ENCODE measurements at regions not wholly inside any gene's neighbourhood (a gene's known extent, or its start where the extent isn't known, plus 50 kb on each side); places are given as distances from the start of the nearest gene placed in this dataset.

DNA sequence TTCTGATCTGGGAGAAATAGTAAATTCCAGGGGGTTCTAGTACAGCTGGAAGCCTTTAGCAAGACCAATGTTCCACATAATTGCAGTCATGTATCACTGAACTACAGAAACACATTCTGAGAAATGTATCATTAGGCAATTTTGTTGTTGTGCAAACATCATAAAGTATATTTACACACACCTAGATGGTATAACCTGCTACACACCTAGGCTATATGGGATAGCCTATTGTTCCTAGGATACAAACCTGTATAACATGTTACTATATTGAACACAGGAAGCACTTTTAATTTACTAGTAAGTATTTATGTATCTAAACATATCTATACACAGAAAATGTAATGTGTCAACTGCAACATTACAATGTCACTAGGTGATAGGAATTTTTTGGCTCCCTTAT, 525.9 kb upstream of the NRSN1 start:
- POLR2A ChIA-PET: no interaction called here
- CTCF ChIA-PET: no interaction called here
- Mint-ChIP-seq H3K4me1 (no peaks in the 10 kb centered on the region), H3K27me3 (ENCODE audit: low read depth) (no peaks in the 10 kb centered on the region; the same call in 1 of the 2 replicates), H3K36me3 (peaks cover 7% of the 10 kb centered on the region), H3K9me3 (peaks cover 15% of the 10 kb centered on the region), H3K27ac (no peak overlapping the region), H3K4me3 (no peak overlapping the region)
- DNase-seq (ENCODE audit: low spot score) (no peak), ATAC-seq (no peak)
- TF ChIP-seq CBFB (CRISPR knock-in tag; IDR thresholded peaks at IDR 0.05; ENCODE audit: low read depth) (no peak), ETV6 (CRISPR knock-in tag; IDR thresholded peaks at IDR 0.05) (no peak), TP53 (CRISPR knock-in tag; IDR thresholded peaks at IDR 0.05) (no peak), HMGA2 (CRISPR knock-in tag; IDR thresholded peaks at IDR 0.05) (no peak), GRHL2 (CRISPR knock-in tag; IDR thresholded peaks at IDR 0.05; ENCODE audit: insufficient replicate concordance, severe bottlenecking) (no peak), FOXP1 (CRISPR knock-in tag; IDR thresholded peaks at IDR 0.05; ENCODE audit: borderline replicate concordance) (no peak), JUN (CRISPR knock-in tag; IDR thresholded peaks at IDR 0.05) (no peak), ZBTB21 (CRISPR knock-in tag; IDR thresholded peaks at IDR 0.05; ENCODE audit: borderline replicate concordance) (no peak), ZNF317 (CRISPR knock-in tag; IDR thresholded peaks at IDR 0.05; ENCODE audit: borderline replicate concordance, low read depth) (no peak), RELA (CRISPR knock-in tag; IDR thresholded peaks at IDR 0.05; ENCODE audit: borderline replicate concordance) (no peak), ZNF121 (CRISPR knock-in tag; IDR thresholded peaks at IDR 0.05) (no peak), KAT7 (CRISPR knock-in tag; IDR thresholded peaks at IDR 0.05; ENCODE audit: borderline replicate concordance) (no peak)
- TF ChIP-seq, protein P1, sequence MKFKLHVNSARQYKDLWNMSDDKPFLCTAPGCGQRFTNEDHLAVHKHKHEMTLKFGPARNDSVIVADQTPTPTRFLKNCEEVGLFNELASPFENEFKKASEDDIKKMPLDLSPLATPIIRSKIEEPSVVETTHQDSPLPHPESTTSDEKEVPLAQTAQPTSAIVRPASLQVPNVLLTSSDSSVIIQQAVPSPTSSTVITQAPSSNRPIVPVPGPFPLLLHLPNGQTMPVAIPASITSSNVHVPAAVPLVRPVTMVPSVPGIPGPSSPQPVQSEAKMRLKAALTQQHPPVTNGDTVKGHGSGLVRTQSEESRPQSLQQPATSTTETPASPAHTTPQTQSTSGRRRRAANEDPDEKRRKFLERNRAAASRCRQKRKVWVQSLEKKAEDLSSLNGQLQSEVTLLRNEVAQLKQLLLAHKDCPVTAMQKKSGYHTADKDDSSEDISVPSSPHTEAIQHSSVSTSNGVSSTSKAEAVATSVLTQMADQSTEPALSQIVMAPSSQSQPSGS (CRISPR knock-in tag; IDR thresholded peaks at IDR 0.05; ENCODE audit: borderline replicate concordance, low read depth): no peak
- TF ChIP-seq, protein P2, sequence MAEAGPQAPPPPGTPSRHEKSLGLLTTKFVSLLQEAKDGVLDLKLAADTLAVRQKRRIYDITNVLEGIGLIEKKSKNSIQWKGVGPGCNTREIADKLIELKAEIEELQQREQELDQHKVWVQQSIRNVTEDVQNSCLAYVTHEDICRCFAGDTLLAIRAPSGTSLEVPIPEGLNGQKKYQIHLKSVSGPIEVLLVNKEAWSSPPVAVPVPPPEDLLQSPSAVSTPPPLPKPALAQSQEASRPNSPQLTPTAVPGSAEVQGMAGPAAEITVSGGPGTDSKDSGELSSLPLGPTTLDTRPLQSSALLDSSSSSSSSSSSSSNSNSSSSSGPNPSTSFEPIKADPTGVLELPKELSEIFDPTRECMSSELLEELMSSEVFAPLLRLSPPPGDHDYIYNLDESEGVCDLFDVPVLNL (CRISPR knock-in tag; IDR thresholded peaks at IDR 0.05; ENCODE audit: borderline replicate concordance, low read depth): no peak
- TF ChIP-seq, protein P3, sequence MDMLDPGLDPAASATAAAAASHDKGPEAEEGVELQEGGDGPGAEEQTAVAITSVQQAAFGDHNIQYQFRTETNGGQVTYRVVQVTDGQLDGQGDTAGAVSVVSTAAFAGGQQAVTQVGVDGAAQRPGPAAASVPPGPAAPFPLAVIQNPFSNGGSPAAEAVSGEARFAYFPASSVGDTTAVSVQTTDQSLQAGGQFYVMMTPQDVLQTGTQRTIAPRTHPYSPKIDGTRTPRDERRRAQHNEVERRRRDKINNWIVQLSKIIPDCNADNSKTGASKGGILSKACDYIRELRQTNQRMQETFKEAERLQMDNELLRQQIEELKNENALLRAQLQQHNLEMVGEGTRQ (CRISPR knock-in tag; IDR thresholded peaks at IDR 0.05): no peak
- TF ChIP-seq, protein P4, sequence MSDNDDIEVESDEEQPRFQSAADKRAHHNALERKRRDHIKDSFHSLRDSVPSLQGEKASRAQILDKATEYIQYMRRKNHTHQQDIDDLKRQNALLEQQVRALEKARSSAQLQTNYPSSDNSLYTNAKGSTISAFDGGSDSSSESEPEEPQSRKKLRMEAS (CRISPR knock-in tag; IDR thresholded peaks at IDR 0.05): no peak
- TF ChIP-seq, protein P5, sequence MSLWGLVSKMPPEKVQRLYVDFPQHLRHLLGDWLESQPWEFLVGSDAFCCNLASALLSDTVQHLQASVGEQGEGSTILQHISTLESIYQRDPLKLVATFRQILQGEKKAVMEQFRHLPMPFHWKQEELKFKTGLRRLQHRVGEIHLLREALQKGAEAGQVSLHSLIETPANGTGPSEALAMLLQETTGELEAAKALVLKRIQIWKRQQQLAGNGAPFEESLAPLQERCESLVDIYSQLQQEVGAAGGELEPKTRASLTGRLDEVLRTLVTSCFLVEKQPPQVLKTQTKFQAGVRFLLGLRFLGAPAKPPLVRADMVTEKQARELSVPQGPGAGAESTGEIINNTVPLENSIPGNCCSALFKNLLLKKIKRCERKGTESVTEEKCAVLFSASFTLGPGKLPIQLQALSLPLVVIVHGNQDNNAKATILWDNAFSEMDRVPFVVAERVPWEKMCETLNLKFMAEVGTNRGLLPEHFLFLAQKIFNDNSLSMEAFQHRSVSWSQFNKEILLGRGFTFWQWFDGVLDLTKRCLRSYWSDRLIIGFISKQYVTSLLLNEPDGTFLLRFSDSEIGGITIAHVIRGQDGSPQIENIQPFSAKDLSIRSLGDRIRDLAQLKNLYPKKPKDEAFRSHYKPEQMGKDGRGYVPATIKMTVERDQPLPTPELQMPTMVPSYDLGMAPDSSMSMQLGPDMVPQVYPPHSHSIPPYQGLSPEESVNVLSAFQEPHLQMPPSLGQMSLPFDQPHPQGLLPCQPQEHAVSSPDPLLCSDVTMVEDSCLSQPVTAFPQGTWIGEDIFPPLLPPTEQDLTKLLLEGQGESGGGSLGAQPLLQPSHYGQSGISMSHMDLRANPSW (CRISPR knock-in tag; conservative IDR thresholded peaks at IDR 0.05; ENCODE audit: low read depth): no peak
- TF ChIP-seq, protein P6, sequence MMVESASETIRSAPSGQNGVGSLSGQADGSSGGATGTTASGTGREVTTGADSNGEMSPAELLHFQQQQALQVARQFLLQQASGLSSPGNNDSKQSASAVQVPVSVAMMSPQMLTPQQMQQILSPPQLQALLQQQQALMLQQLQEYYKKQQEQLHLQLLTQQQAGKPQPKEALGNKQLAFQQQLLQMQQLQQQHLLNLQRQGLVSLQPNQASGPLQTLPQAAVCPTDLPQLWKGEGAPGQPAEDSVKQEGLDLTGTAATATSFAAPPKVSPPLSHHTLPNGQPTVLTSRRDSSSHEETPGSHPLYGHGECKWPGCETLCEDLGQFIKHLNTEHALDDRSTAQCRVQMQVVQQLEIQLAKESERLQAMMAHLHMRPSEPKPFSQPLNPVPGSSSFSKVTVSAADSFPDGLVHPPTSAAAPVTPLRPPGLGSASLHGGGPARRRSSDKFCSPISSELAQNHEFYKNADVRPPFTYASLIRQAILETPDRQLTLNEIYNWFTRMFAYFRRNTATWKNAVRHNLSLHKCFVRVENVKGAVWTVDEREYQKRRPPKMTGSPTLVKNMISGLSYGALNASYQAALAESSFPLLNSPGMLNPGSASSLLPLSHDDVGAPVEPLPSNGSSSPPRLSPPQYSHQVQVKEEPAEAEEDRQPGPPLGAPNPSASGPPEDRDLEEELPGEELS (CRISPR knock-in tag; IDR thresholded peaks at IDR 0.05): no peak
- TF ChIP-seq, protein P7, sequence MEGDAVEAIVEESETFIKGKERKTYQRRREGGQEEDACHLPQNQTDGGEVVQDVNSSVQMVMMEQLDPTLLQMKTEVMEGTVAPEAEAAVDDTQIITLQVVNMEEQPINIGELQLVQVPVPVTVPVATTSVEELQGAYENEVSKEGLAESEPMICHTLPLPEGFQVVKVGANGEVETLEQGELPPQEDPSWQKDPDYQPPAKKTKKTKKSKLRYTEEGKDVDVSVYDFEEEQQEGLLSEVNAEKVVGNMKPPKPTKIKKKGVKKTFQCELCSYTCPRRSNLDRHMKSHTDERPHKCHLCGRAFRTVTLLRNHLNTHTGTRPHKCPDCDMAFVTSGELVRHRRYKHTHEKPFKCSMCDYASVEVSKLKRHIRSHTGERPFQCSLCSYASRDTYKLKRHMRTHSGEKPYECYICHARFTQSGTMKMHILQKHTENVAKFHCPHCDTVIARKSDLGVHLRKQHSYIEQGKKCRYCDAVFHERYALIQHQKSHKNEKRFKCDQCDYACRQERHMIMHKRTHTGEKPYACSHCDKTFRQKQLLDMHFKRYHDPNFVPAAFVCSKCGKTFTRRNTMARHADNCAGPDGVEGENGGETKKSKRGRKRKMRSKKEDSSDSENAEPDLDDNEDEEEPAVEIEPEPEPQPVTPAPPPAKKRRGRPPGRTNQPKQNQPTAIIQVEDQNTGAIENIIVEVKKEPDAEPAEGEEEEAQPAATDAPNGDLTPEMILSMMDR (IDR thresholded peaks at IDR 0.05): no peak
